ENCODE measurements at regions not wholly inside any gene's neighbourhood (a gene's known extent, or its start where the extent isn't known, plus 50 kb on each side); places are given as distances from the start of the nearest gene placed in this dataset.

DNA sequence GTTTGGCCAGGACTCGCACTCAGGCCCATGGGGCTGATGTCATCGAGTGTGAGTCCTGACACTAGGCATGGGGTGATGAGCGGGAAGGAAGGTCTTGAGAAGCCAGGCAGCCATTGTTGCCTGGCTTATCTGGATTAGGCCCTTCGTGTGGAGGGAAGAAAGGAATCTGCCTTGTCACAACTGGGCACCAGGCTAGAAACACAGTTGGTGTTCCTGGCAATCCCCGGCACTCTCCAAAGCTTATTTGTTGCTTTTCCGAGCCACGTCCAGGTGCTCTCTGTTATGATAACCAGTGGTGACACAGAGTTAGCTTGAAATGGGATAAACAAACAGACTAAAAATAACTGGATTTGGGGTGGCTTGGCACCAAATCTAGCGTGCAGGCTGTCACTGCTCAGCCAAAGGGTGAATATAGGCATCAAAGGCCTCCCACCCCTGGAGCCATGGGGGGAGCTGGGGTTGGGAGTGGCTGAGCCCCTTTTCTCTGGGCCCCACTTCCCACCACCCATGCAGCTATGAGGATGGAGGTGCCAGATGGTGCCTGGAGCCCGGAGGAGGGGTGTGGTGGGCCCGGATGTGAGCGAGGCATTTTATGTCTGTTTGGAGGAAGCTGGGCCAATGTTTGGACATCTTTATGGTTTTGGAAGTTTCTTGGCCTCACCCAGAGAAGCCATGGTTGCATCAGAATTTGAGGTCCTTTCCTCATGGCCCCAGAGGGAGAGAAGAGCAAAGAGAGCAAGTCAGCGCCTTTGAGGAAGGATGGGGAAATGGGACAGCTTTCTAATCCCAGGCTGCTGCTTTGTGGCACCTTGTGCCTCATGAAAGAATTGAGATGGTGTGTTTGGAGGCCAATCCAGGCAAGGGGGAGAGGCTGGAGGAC, 98.0 kb upstream of the PITX1 start:
- Histone ChIP-seq H3F3A (ENCODE audit: insufficient read depth, low read length) (no peaks in the 10 kb centered on the region), H2AFZ (ENCODE audit: low read length) (no peak overlapping the region), H3K79me2 (ENCODE audit: low read length) (no peaks in the 10 kb centered on the region), H3K9me2 (replicated peaks; ENCODE audit: insufficient read depth, low read length) (no peaks in the 10 kb centered on the region), H3K4me3 (ENCODE audit: low read length) (no peak overlapping the region), H3K27me3 (replicated peaks; ENCODE audit: insufficient read depth, low read length) (no peaks in the 10 kb centered on the region), H3K4me2 (ENCODE audit: low read depth, low read length) (no peak overlapping the region), H3K4me1 (ENCODE audit: low read length) (no peaks in the 10 kb centered on the region), H3K27ac (ENCODE audit: low read length) (no peak overlapping the region), H4K20me1 (ENCODE audit: insufficient read depth, low read length) (no peaks in the 10 kb centered on the region), H3K9me3 (replicated peaks; ENCODE audit: insufficient read depth, low read length) (no peaks in the 10 kb centered on the region), H3K36me3 (replicated peaks; ENCODE audit: insufficient read depth, low read length) (no peaks in the 10 kb centered on the region), H3K9ac (ENCODE audit: low read length) (no peak overlapping the region)
- DNase-seq, result no peak
- TF ChIP-seq EZH2phosphoT487 (IDR thresholded peaks at IDR 0.05; ENCODE audit: low read length) (no peak), EZH2 (optimal IDR thresholded peaks at IDR 0.05; ENCODE audit: low read depth, low read length) (no peak)
- TF ChIP-seq, protein P1, sequence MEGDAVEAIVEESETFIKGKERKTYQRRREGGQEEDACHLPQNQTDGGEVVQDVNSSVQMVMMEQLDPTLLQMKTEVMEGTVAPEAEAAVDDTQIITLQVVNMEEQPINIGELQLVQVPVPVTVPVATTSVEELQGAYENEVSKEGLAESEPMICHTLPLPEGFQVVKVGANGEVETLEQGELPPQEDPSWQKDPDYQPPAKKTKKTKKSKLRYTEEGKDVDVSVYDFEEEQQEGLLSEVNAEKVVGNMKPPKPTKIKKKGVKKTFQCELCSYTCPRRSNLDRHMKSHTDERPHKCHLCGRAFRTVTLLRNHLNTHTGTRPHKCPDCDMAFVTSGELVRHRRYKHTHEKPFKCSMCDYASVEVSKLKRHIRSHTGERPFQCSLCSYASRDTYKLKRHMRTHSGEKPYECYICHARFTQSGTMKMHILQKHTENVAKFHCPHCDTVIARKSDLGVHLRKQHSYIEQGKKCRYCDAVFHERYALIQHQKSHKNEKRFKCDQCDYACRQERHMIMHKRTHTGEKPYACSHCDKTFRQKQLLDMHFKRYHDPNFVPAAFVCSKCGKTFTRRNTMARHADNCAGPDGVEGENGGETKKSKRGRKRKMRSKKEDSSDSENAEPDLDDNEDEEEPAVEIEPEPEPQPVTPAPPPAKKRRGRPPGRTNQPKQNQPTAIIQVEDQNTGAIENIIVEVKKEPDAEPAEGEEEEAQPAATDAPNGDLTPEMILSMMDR (IDR thresholded peaks at IDR 0.05; ENCODE audit: low read length), result no peak

DNA sequence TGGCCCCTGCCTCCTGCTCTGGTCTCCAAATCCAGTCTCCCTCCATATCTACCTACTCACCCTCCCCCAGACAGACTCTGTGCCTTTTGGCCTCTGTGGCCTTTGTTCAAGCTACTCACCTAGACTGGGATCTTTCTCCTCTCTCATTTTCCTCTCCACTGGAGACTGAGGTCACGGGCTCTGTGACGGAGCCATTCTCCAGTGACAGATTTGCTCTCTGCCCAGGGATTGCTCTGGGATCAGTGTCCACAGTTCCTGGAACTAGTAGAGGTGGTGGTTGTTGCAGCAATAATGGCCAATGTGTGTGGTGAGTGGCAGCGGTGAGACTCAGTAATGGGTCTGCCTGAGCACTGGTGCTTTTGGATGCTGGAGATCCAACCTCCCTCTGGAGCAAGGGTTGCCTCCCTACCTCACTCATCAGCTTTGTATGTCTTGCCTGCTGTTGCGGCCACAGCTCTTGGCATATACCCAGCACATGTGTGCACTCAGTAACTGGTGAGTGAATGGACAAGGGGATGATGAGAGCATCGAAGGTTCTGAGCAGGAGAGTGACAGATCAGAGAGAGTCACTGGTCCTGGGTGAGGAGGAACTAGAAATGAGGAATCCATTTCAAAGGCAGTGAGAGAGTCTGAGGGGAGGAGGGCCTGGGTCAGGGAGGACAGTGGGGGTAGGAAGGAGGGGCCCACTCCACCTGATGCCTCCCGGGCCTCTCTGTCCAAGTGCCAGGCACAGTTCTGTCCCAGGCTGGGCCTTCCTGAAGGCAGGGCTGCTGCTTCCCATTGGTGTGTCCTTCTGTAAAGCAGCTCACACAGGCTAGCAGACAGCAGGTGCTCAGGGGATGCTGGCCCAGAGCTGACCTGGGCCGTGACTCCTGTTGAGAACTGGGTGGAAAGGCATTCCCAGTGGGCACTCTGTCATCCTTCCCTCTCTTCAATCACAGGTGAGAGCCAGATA, 96.5 kb upstream of the PITX1 start:
- Histone ChIP-seq H3F3A (ENCODE audit: insufficient read depth, low read length) (no peaks in the 10 kb centered on the region), H3K9ac (ENCODE audit: low read length) (no peak overlapping the region), H4K20me1 (ENCODE audit: insufficient read depth, low read length) (no peaks in the 10 kb centered on the region), H3K4me3 (ENCODE audit: low read length) (no peak overlapping the region), H3K27ac (ENCODE audit: low read length) (no peak overlapping the region), H3K4me1 (ENCODE audit: low read length) (no peaks in the 10 kb centered on the region), H3K27me3 (replicated peaks; ENCODE audit: insufficient read depth, low read length) (no peaks in the 10 kb centered on the region), H3K9me3 (replicated peaks; ENCODE audit: insufficient read depth, low read length) (no peaks in the 10 kb centered on the region), H3K36me3 (replicated peaks; ENCODE audit: insufficient read depth, low read length) (no peaks in the 10 kb centered on the region), H3K9me2 (replicated peaks; ENCODE audit: insufficient read depth, low read length) (no peaks in the 10 kb centered on the region), H3K4me2 (ENCODE audit: low read depth, low read length) (no peak overlapping the region), H3K79me2 (ENCODE audit: low read length) (no peaks in the 10 kb centered on the region), H2AFZ (ENCODE audit: low read length) (no peak overlapping the region)
- TF ChIP-seq, protein P1 (IDR thresholded peaks at IDR 0.05; ENCODE audit: low read length), result no peak
- TF ChIP-seq EZH2 (optimal IDR thresholded peaks at IDR 0.05; ENCODE audit: low read depth, low read length) (no peak), EZH2phosphoT487 (IDR thresholded peaks at IDR 0.05; ENCODE audit: low read length) (no peak)
- DNase-seq, result no peak

DNA sequence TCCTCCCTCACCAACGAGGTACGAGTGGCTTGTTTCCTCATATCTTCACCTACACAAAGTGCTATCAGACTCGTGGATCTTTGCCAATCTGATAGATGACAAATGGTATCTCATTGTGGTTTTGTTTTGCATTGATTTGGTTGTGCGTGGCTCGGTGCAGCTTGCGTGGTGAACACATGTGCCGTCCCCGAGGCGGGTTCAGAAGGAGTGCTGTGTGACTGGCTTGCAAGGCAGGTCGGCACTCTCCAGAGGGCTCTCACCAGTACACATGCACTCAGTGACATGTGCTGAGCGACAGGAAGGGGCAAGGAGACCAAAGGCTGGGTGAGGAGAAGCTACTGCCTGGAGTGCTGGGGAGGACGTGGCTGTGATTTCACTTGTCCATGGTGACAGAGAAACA, 95.3 kb upstream of the PITX1 start:
- H3K9me3 ChIP-seq (replicated peaks; ENCODE audit: insufficient read depth, low read length), result no peaks in the 10 kb centered on the region
- no peaks in the 10 kb centered on the region for H3F3A ChIP-seq (ENCODE audit: insufficient read depth, low read length)
- H2AFZ ChIP-seq (ENCODE audit: low read length), result no peak overlapping the region
- no peaks in the 10 kb centered on the region for H3K4me1 ChIP-seq (ENCODE audit: low read length)
- H3K27ac ChIP-seq (ENCODE audit: low read length), result no peak overlapping the region
- no peak overlapping the region for H3K4me3 ChIP-seq (ENCODE audit: low read length)
- TF ChIP-seq EZH2phosphoT487 (IDR thresholded peaks at IDR 0.05; ENCODE audit: low read length), result no peak
- no peaks in the 10 kb centered on the region for H4K20me1 ChIP-seq (ENCODE audit: insufficient read depth, low read length)
- no peaks in the 10 kb centered on the region for H3K9me2 ChIP-seq (replicated peaks; ENCODE audit: insufficient read depth, low read length)
- no peak for DNase-seq
- H3K79me2 ChIP-seq (ENCODE audit: low read length), result no peaks in the 10 kb centered on the region
- H3K9ac ChIP-seq (ENCODE audit: low read length), result no peak overlapping the region
- no peaks in the 10 kb centered on the region for H3K36me3 ChIP-seq (replicated peaks; ENCODE audit: insufficient read depth, low read length)
- H3K27me3 ChIP-seq (replicated peaks; ENCODE audit: insufficient read depth, low read length), result no peaks in the 10 kb centered on the region
- H3K4me2 ChIP-seq (ENCODE audit: low read depth, low read length), result no peak overlapping the region
